Gastrocnemius medialis (tissue), 4 donors: ENCODE measurements at regions not wholly inside any gene's neighbourhood (a gene's known extent, or its start where the extent isn't known, plus 50 kb on each side); places are given as distances from the start of the nearest gene placed in this dataset.

Experiments
- ATAC-seq, 2 donors: fragments of 150-250 bp; one replicate each; pipeline ENCODE4 v1.9.1; 2016
- DNase-seq, 2 donors: peaks; one replicate each; pipeline ENCODE4 v3.0.0-alpha.2; 2019
- H3K27ac ChIP-seq, 4 donors: fragments of 200-600 bp; sonication (generic); 1 replicate in 1 of 4; 2 replicates in 3 of 4; pipeline ENCODE4 v1.5.1; 2016 to 2018; ENCODE audit warnings: mild to moderate bottlenecking in 2 of 4, moderate library complexity in 1 of 4
- H3K27me3 ChIP-seq, 3 donors: fragments of 200-600 bp; sonication (generic) in 2 of 3; 1 replicate in 1 of 3; 2 replicates in 2 of 3; pipeline versions ENCODE4 v1.5.1 to v1.6.0; 2016 to 2019; ENCODE audit warnings: mild to moderate bottlenecking in 1 of 3, moderate library complexity in 1 of 3
- H3K36me3 ChIP-seq, 2 donors: fragments of 200-600 bp; sonication (generic) in 1 of 2; one replicate each; pipeline ENCODE4 v1.5.1; 2017 to 2018
- H3K4me1 ChIP-seq, 2 donors: fragments of 200-600 bp; sonication (generic) in 1 of 2; one replicate each; pipeline ENCODE4 v1.5.1; 2016 to 2017; ENCODE audit warnings: mild to moderate bottlenecking in 2 of 2
- H3K4me3 ChIP-seq, 4 donors: fragments of 200-600 bp; sonication (generic) in 3 of 4; 1 replicate in 1 of 4; 2 replicates in 3 of 4; pipeline ENCODE4 v1.5.1; 2016 to 2019; ENCODE audit warnings: mild to moderate bottlenecking in 2 of 4
- H3K9me3 ChIP-seq, 3 donors: fragments of 200-600 bp; sonication (generic) in 2 of 3; 1 replicate in 1 of 3; 2 replicates in 2 of 3; pipeline ENCODE4 v1.5.1; 2016 to 2019
- CTCF ChIP-seq, 5 experiments: fragments of 450-650 bp in 3 of 5; fragments of 200-600 bp in 2 of 5; sonication (generic) in 2 of 5; IDR thresholded peaks in 4 of 5; conservative IDR thresholded peaks in 1 of 5; 1 replicate in 4 of 5; 2 replicates in 1 of 5; pipeline ENCODE4 v1.5.1; 2016 to 2019; ENCODE audit warnings: antibody characterized with exemption in 5 of 5, mild to moderate bottlenecking in 3 of 5, moderate library complexity in 3 of 5
- POLR2A ChIP-seq, 2 donors: fragments of 450-650 bp; IDR thresholded peaks; one replicate each; pipeline ENCODE4 v1.6.1; 2017; ENCODE audit warnings: antibody characterized with exemption in 2 of 2, mild to moderate bottlenecking in 2 of 2, moderate library complexity in 2 of 2
- in situ Hi-C, 4 donors: fragments of 200-750 bp; cut with MboI; loops; one replicate each; pipeline versions ENCODE4 v1.15.0 to v1.8.0; 2017; ENCODE audit warnings: low sequenced_read_pairs in 4 of 4
- intact Hi-C: fragments of 100-400 bp; cut with DNase I; formaldehyde crosslinking; loops from one replicate; pipeline ENCODE4 v1.15.1; 2023; ENCODE audit warnings: low total_unique reads

GRCh38 chr14:65834812-65835211 is 422.3 kb downstream of the FUT8 start:
- DNase-seq: no peak
- in situ Hi-C loops: loop anchor here in 2 of 4 donors (25.0 kb wide), 2 partner anchors 673 to 848 kb away; partner anchors contain the start of gene FNTB (in 2 of the 2)
- no peak overlapping the region for H3K4me3 ChIP-seq
- no peaks in the 10 kb centered on the region for H3K9me3 ChIP-seq
- H3K36me3 ChIP-seq: no peaks in the 10 kb centered on the region
- H3K4me1 ChIP-seq: no peaks in the 10 kb centered on the region
- H3K27ac ChIP-seq: no peak overlapping the region
- TF ChIP-seq POLR2A (IDR thresholded peaks at IDR 0.05): no peak
- intact Hi-C loops: no loop called here
- ATAC-seq: no peak
- H3K27me3 ChIP-seq: no peaks in the 10 kb centered on the region

- no peak overlapping the region for H3K27ac ChIP-seq
- H3K4me1 ChIP-seq: no peaks in the 10 kb centered on the region
- H3K4me3 ChIP-seq: no peak overlapping the region
- in situ Hi-C loops: loop anchor here in 2 of 4 donors (25.0 kb wide), 2 partner anchors 673 to 848 kb away; partner anchors contain the start of gene FNTB (in 2 of the 2)
- no peak for ATAC-seq
- intact Hi-C loops: no loop called here
- no peaks in the 10 kb centered on the region for H3K36me3 ChIP-seq
- H3K9me3 ChIP-seq: no peaks in the 10 kb centered on the region
- TF ChIP-seq POLR2A (IDR thresholded peaks at IDR 0.05): no peak
- no peak for TF ChIP-seq CTCF (IDR thresholded peaks at IDR 0.05 in 4 of 5, conservative IDR thresholded peaks at IDR 0.05 in 1 of 5)
- DNase-seq: no peak
- H3K27me3 ChIP-seq: no peaks in the 10 kb centered on the region
Measured at GRCh38 chr14:65835501-65835900, 423.0 kb downstream of the FUT8 start.

GRCh38 chr14:65838565-65838964 is 426.0 kb downstream of the FUT8 start:
- H3K9me3 ChIP-seq: no peaks in the 10 kb centered on the region
- DNase-seq (no peak), ATAC-seq (no peak)
- H3K27ac ChIP-seq: no peak overlapping the region
- in situ Hi-C loops: loop anchor here in 2 of 4 donors (25.0 kb wide), 2 partner anchors 676 to 851 kb away; partner anchors contain the start of gene FNTB (in 2 of the 2)
- intact Hi-C loops: no loop called here
- no peaks in the 10 kb centered on the region for H3K4me1 ChIP-seq
- no peak overlapping the region for H3K4me3 ChIP-seq
- TF ChIP-seq CTCF (IDR thresholded peaks at IDR 0.05 in 4 of 5, conservative IDR thresholded peaks at IDR 0.05 in 1 of 5) (no peak), POLR2A (IDR thresholded peaks at IDR 0.05) (no peak)
- no peaks in the 10 kb centered on the region for H3K36me3 ChIP-seq
- no peaks in the 10 kb centered on the region for H3K27me3 ChIP-seq

GRCh38 chr14:65840118-65840751 is 427.7 kb downstream of the FUT8 start:
- Histone ChIP-seq H3K36me3 (no peaks in the 10 kb centered on the region), H3K27ac (no peak overlapping the region), H3K4me3 (no peak overlapping the region), H3K9me3 (no peaks in the 10 kb centered on the region), H3K27me3 (no peaks in the 10 kb centered on the region), H3K4me1 (no peaks in the 10 kb centered on the region)
- no peak for DNase-seq
- ATAC-seq: no peak
- intact Hi-C loops: no loop called here
- TF ChIP-seq POLR2A (IDR thresholded peaks at IDR 0.05): no peak
- no peak for TF ChIP-seq CTCF (IDR thresholded peaks at IDR 0.05 in 4 of 5, conservative IDR thresholded peaks at IDR 0.05 in 1 of 5)
- in situ Hi-C loops: loop anchor here in 2 of 4 donors (25.0 kb wide), 2 partner anchors 678 to 853 kb away; partner anchors contain the start of gene FNTB (in 2 of the 2)

- no peak overlapping the region for H3K4me3 ChIP-seq
- no peaks in the 10 kb centered on the region for H3K36me3 ChIP-seq
- no peak for DNase-seq
- H3K27ac ChIP-seq: no peak overlapping the region
- TF ChIP-seq POLR2A (IDR thresholded peaks at IDR 0.05) (no peak), CTCF (IDR thresholded peaks at IDR 0.05 in 4 of 5, conservative IDR thresholded peaks at IDR 0.05 in 1 of 5) (no peak)
- intact Hi-C loops (no loop called here), in situ Hi-C loops (loop anchor here in 2 of 4 donors (25.0 kb wide), 2 partner anchors 678 to 853 kb away; partner anchors contain the start of gene FNTB (in 2 of the 2))
- H3K27me3 ChIP-seq: no peaks in the 10 kb centered on the region
- H3K9me3 ChIP-seq: no peaks in the 10 kb centered on the region
- no peaks in the 10 kb centered on the region for H3K4me1 ChIP-seq
- no peak for ATAC-seq
Measured at GRCh38 chr14:65840786-65841185, 428.3 kb downstream of the FUT8 start.
